HG02759 (cell line): ENCODE measurements at regions not wholly inside any gene's neighbourhood (a gene's known extent, or its start where the extent isn't known, plus 50 kb on each side); places are given as distances from the start of the nearest gene placed in this dataset.
"Not testable (repeated sequence)": the region's sequence is repeated elsewhere in the genome, so short reads cannot be mapped to it uniquely, and the experiment has no call there.

Experiments used
- ATAC-seq: cut with Tn5 transposase; IDR thresholded peaks from one replicate; pipeline ENCODE4 v1.9.1; 2021; ENCODE audit warnings: mild to moderate bottlenecking, moderate library complexity; ENCODE audit not compliant: unreplicated experiment

- ATAC-seq, result no peak
These were observed 475.8 kb upstream of the PCDH20 start for GRCh38 chr13:61891401-61891800.

DNA sequence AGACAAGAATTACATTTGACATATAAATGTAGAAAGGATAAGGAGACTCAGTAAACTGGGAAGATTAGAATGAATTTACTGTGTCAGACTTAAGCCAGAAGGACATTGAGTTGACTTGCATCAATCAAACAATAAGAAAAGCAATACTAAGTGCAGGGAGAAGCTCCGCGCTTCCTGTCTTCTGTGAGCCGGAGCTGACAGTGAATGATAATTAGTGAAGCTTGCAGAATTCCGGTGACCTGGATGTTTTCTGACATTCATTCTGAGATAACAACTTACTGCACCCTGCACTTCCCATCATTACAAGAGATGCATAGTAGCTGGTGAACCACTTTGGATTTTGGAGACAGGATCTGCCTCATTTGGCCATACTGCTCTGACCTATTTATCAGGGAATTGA lies 469.2 kb upstream of the PCDH20 start:
- no peak for ATAC-seq

- ATAC-seq, result peak; percentile 96
These were observed 465.1 kb upstream of the PCDH20 start for GRCh38 chr13:61880578-61881283.

DNA sequence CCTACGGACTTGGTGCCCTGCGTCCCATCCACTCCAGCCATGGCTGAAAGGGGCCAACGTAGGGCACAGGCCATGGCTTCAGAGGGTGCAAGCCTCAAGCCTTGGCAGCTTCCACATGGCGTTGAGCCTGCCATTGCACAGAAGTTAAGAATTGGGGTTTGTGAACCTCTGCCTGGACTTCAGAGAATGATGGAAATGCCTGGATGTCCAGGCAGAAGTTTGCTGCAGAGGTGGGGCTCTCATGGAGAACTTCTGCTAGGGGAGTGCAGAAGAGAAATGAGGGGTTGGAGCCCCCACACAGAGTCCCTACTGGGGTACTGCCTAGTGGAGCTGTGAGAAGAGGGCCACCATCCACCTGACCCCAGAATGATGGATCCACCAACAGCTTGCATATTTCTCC lies 462.9 kb upstream of the PCDH20 start:
- not testable (repeated sequence) for ATAC-seq

DNA sequence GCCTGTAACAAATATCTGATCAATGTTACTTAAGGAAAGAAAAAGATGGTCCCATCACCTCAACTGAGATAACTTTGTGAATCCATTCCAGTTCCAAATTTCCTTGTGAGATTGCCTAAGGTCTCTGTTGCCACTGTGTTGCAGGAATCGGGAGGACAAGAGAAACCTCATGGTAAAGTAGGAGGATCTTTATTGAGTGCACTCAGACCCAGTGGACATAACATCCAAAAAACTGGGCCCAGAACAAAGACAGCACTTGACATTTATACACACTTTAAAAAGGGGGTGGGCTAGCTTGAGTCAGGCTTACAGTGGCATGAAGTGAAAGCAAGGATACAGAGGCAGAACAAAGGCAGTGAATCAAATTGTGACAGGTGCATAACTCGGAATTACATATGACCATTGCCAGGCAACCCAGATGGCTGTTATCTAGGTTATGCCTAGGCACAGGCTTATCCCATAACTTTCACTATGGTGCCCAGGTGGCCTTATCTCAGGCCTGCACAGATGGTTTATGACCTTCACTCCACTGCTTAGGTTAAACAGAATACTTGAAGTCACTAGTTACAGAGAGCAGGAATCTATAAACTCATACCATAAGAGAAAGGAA lies 459.4 kb upstream of the PCDH20 start:
- ATAC-seq, result no peak

DNA sequence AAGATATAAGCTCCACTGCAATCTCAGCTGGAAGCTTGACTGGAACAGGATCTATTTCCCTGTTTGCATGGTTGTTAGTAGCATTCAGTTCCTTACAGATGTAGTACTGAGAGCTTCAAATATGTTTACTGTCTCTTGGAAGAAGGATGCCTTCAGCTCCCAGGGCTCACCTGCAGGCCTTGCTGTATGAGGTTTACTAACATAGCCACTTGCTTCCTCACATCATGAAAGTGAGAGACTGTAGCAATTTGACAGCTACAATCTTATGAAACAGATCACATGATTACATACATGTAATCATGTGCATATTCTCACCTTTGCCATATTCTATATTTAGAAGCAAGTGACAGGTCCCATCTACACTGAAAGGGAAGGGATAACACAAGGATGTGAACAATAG lies 458.1 kb upstream of the PCDH20 start:
- no peak for ATAC-seq

- ATAC-seq, result no peak
These were observed 441.5 kb upstream of the PCDH20 start for GRCh38 chr13:61857198-61857597.

DNA sequence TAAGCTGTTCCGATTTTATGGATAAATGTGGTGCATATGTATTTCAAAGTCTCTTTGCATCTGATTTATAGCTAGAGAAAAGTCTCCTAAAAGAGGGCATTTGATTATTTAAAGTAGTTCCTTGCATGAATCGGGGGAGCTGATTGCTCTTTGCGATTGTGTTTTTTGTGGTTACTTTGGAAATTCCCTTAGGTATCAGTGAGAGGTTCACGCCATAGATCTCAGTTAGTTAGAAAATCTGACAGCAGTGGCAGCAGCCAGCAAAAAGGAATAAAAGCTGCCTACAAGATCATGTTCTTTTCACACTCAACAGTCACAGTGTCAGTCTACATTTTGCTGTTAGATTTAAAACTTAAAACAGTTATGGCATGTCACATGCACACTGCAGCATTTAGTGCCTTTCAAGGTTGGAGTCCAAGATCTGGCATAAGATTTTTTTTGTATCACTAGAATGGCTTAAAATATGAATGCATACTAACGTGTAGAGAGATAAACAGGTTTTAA lies 436.5 kb upstream of the PCDH20 start:
- no peak for ATAC-seq

GRCh38 chr13:61850794-61851193 lies 435.1 kb upstream of the PCDH20 start:
- ATAC-seq, result no peak

GRCh38 chr13:61838568-61838967 lies 422.9 kb upstream of the PCDH20 start:
- no peak for ATAC-seq

GRCh38 chr13:61833228-61833627 lies 417.6 kb upstream of the PCDH20 start:
- ATAC-seq, result no peak

GRCh38 chr13:61831026-61831425 lies 415.4 kb upstream of the PCDH20 start:
- ATAC-seq, result no peak

DNA sequence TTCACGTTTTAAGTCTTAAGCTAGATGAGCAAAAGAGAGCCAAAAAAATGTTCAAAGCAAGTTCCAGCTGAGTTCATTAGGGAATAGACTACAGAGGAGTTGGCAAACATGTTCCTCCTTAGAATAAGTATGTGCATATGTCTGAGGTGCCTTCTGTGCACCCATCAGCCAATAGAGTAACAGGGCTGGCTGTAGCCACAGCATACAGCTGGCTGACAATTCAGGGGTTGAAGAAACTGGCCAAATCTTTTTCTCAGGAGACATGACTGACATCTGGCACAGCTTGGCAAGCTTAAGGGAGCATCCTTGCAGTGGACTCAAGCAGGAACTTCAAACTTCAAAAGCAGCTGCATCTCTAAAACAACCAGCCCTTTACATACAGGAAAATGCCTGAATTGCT lies 414.8 kb upstream of the PCDH20 start:
- ATAC-seq, result no peak

- no peak for ATAC-seq
These were observed 408.5 kb upstream of the PCDH20 start for GRCh38 chr13:61824168-61824567.

GRCh38 chr13:61812286-61812685 lies 396.6 kb upstream of the PCDH20 start:
- ATAC-seq, result no peak

DNA sequence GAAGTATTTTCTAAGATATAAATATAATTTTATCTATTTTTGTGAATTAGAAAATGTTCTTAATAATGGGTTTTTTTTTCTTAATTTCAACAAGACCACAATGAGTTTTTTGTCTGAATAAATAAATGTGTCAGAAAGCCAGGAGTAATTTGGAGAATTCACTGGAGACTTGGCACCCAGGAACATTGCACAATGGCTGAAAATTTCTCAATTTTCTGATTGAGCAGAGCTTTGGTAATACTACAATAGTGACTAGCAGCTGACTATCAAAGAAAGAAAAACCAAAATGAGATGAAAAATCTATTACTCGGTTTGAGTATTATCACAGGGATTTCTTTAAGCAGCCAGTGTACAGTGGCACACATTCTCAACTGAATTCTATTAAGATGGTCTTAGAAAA lies 394.4 kb upstream of the PCDH20 start:
- ATAC-seq, result no peak

GRCh38 chr13:61797397-61797796 lies 381.7 kb upstream of the PCDH20 start:
- no peak for ATAC-seq

DNA sequence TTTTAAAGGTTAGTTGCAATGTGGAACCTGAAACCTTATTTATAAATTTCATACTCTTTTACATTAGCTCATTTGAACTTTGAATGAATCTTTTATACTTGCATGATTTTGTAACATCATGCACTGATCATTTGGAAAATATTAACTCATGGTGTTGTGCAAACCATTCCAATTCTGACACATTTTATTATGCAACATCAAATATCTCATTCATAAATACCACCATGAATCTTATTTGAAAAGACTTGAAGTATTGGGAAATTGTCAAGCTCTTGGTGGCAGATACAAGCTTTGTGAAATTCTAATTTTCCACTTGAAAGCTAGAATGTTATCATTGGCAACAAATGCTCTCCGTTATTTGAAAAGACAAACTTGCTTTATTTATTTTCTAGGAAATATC lies 379.9 kb upstream of the PCDH20 start:
- no peak for ATAC-seq

DNA sequence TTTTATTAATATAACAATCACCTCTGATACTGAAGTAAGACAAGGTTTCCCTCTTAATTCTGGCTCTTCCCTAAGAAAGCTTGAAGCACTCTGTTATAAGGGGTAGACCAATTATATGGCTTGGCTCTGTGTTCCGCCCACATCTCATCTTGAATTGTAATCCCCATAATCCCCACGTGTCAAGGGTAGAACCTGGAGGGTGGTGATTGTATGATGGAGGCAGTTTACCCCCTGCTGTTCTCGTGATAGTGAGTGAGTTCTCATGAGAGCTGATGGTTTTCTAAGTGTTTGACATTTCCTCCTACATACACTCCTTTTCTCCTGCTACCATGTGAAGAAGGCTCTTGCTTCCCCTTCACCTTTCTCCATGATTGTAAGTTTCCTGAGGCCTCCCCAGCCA lies 363.8 kb upstream of the PCDH20 start:
- ATAC-seq, result no peak

DNA sequence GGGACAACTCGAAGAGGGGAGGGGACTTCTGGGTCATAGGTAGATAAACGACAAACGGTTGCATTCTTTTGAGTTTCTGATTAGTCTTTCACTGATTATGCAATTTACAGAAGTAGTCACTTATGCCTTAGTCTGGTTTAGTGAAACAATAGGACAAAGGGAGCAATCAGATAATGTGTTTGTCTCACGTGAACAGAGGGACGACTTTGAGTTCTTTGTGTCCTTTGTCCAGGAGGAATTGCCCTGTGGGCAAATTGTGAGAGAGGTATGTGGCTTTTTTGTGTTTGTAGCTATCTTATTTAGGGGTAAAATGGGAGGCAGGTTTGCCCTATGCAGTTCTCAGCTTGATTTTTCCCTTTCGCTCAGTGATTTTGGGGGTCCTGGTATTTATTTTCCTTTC lies 362.9 kb upstream of the PCDH20 start:
- no peak for ATAC-seq

DNA sequence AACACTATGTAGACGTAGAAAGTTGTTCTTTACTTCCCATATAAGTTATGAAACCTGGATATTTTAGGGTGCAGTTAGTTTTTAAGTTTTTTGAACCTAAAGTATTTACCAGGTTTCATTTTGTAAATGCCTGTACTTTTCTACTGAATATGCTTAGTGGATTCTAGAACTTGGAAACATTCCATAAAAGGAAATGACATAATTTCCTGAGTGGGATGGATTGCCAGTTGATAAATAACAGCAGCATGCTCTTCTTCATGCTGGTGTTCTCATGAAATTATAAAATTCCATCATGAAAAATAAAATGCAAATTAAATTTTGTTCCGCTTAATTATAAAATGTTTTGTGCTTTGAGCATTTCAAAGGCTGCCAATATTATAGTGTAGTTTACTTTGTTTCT lies 362.2 kb upstream of the PCDH20 start:
- no peak for ATAC-seq

DNA sequence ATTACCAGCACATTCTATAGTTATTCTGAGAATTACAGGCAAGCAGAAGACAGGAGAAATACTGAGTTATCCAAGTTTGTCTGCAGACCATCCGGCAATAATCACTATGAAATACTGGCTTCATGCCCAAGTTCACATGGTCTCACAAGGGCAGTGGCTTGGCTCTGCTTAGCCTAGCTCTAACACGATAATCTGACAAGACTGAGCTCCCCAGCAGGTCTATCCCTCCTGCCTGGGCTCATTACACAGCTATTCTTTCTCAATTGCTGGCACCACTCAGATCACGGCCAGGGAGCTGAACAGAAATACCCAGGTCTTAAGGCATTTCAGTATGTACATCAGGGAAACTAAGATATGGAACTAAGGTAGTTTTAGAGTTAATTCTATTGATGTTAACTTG lies 361.6 kb upstream of the PCDH20 start:
- no peak for ATAC-seq

DNA sequence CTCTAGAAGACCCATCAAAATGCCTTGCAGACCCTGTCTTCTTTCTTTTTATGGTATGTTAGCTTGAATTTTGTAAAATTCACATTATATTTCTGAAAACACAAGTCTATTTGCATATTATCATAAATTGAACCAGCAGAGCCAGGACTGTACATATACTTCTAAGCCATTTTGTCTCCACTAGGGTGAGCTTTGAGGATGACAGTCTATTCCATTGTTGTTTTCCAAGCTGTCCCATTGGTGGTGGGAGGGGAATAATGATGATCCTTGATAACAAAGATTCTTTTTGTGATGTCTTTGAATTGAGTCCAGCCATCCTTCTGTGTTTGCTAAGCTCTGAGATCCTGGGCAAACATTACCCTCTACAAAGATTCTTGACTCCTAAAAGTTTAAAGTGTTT lies 359.3 kb upstream of the PCDH20 start:
- ATAC-seq, result no peak
